ENCODE measurements at regions not wholly inside any gene's neighbourhood (a gene's known extent, or its start where the extent isn't known, plus 50 kb on each side); places are given as distances from the start of the nearest gene placed in this dataset.

- H3K4me3 ChIP-seq: no peak overlapping the region
- POLR2A ChIA-PET (ENCODE audit: unreplicated experiment): no interaction called here
- no peaks in the 10 kb centered on the region for H3K79me2 ChIP-seq (ENCODE audit: low read depth)
- no peak for DNase-seq
- no peaks in the 10 kb centered on the region for H3F3A ChIP-seq (ENCODE audit: insufficient read depth, low read depth)
- no peaks in the 10 kb centered on the region for H4K20me1 ChIP-seq (ENCODE audit: insufficient read depth)
- H3K9me2 ChIP-seq (ENCODE audit: insufficient read depth): no peaks in the 10 kb centered on the region
- no peaks in the 10 kb centered on the region for H3K4me1 ChIP-seq (replicated peaks; ENCODE audit: insufficient read depth)
- H3K9me3 ChIP-seq (ENCODE audit: insufficient read depth, low read depth): no peaks in the 10 kb centered on the region
- no peak overlapping the region for H3K27ac ChIP-seq
- no peak overlapping the region for H3K4me2 ChIP-seq
- CTCF ChIA-PET: interaction anchor here (3.4 kb wide), 1 partner anchor 88 kb away, joined by 29 read pairs; no protein-coding TSS in a partner anchor
- no peak for TF ChIP-seq EZH2 (IDR thresholded peaks at IDR 0.05; ENCODE audit: low read depth)
- TF ChIP-seq CTCF (conservative IDR thresholded peaks at IDR 0.05): no peak
- no peak overlapping the region for H2AFZ ChIP-seq
- no TSS peak for BruUV-seq (replicated peaks)
- intact Hi-C loops (cut with micrococcal nuclease; ENCODE audit: unreplicated experiment): loop anchor here (2.0 kb wide), 1 partner anchor 349 kb away; no protein-coding TSS in a partner anchor
- H3K36me3 ChIP-seq (ENCODE audit: low read depth): no peaks in the 10 kb centered on the region
- H3K27me3 ChIP-seq (ENCODE audit: insufficient read depth, low read depth): no peaks in the 10 kb centered on the region
Measured at GRCh38 chr11:109851780-109852390, 241.3 kb upstream of the ZC3H12C start.

- Histone ChIP-seq H2AFZ (no peak overlapping the region), H3K79me2 (ENCODE audit: low read depth) (no peaks in the 10 kb centered on the region), H3K9me2 (ENCODE audit: insufficient read depth) (no peaks in the 10 kb centered on the region), H3K27me3 (ENCODE audit: insufficient read depth, low read depth) (no peaks in the 10 kb centered on the region), H3K27ac (no peak overlapping the region), H3K36me3 (ENCODE audit: low read depth) (no peaks in the 10 kb centered on the region), H3F3A (ENCODE audit: insufficient read depth, low read depth) (no peaks in the 10 kb centered on the region), H4K20me1 (ENCODE audit: insufficient read depth) (no peaks in the 10 kb centered on the region), H3K4me2 (no peak overlapping the region), H3K4me3 (no peak overlapping the region), H3K9me3 (ENCODE audit: insufficient read depth, low read depth) (no peaks in the 10 kb centered on the region), H3K4me1 (replicated peaks; ENCODE audit: insufficient read depth) (no peaks in the 10 kb centered on the region)
- TF ChIP-seq CTCF (conservative IDR thresholded peaks at IDR 0.05) (peak; percentile 88), EZH2 (IDR thresholded peaks at IDR 0.05; ENCODE audit: low read depth) (no peak)
- POLR2A ChIA-PET (ENCODE audit: unreplicated experiment): no interaction called here
- intact Hi-C loops (cut with micrococcal nuclease; ENCODE audit: unreplicated experiment): loop anchor here (1.0 to 2.0 kb wide), 4 partner anchors 86 to 581 kb away; no protein-coding TSS in a partner anchor
- DNase-seq: peak; percentile 21 to 66
- no TSS peak for BruUV-seq (replicated peaks)
- CTCF ChIA-PET: interaction anchor here (3.4 kb wide), 1 partner anchor 87 kb away, joined by 29 read pairs; no protein-coding TSS in a partner anchor
Measured at GRCh38 chr11:109853156-109853776, 239.9 kb upstream of the ZC3H12C start.

GRCh38 chr11:109854731-109855130, 238.5 kb upstream of the ZC3H12C start:
- intact Hi-C loops (cut with micrococcal nuclease; ENCODE audit: unreplicated experiment): no loop called here
- H3K4me2 ChIP-seq: no peak overlapping the region
- no peak for DNase-seq
- H3K4me3 ChIP-seq: no peak overlapping the region
- H4K20me1 ChIP-seq (ENCODE audit: insufficient read depth): no peaks in the 10 kb centered on the region
- no peak overlapping the region for H3K27ac ChIP-seq
- H3K36me3 ChIP-seq (ENCODE audit: low read depth): no peaks in the 10 kb centered on the region
- no peaks in the 10 kb centered on the region for H3K9me2 ChIP-seq (ENCODE audit: insufficient read depth)
- no peaks in the 10 kb centered on the region for H3K9me3 ChIP-seq (ENCODE audit: insufficient read depth, low read depth)
- BruUV-seq (replicated peaks): no TSS peak
- H2AFZ ChIP-seq: no peak overlapping the region
- TF ChIP-seq EZH2 (IDR thresholded peaks at IDR 0.05; ENCODE audit: low read depth) (no peak), CTCF (conservative IDR thresholded peaks at IDR 0.05) (no peak)
- H3K79me2 ChIP-seq (ENCODE audit: low read depth): no peaks in the 10 kb centered on the region
- H3K4me1 ChIP-seq (replicated peaks; ENCODE audit: insufficient read depth): no peaks in the 10 kb centered on the region
- ChIA-PET CTCF (no interaction called here), POLR2A (ENCODE audit: unreplicated experiment) (no interaction called here)
- H3K27me3 ChIP-seq (ENCODE audit: insufficient read depth, low read depth): no peaks in the 10 kb centered on the region
- no peaks in the 10 kb centered on the region for H3F3A ChIP-seq (ENCODE audit: insufficient read depth, low read depth)

Data from PC-9 (cell line).